LoVo (cell line): ENCODE measurements at regions not wholly inside any gene's neighbourhood (a gene's known extent, or its start where the extent isn't known, plus 50 kb on each side); places are given as distances from the start of the nearest gene placed in this dataset.

Experiments
- DNase-seq: peaks from one replicate; pipeline ENCODE4 v3.0.0-alpha.2; 2016; ENCODE audit warnings: low spot score

GRCh38 chr9:127553793-127554192 is 58.3 kb upstream of the STXBP1 start:
- DNase-seq, result no peak

GRCh38 chr9:127554966-127555839 is 56.9 kb upstream of the STXBP1 start:
- DNase-seq, result no peak

GRCh38 chr9:127555840-127556820 is 55.9 kb upstream of the STXBP1 start:
- DNase-seq, result peak; percentile 47

GRCh38 chr9:127556871-127557270 is 55.2 kb upstream of the STXBP1 start:
- DNase-seq, result no peak

- no peak for DNase-seq
Observed at GRCh38 chr9:127557466-127557869, 54.6 kb upstream of the STXBP1 start.

GRCh38 chr9:127557998-127558546 is 54.0 kb upstream of the STXBP1 start:
- DNase-seq, result no peak

GRCh38 chr9:127558581-127559246 is 53.4 kb upstream of the STXBP1 start:
- no peak for DNase-seq

GRCh38 chr9:127559247-127559680 is 52.8 kb upstream of the STXBP1 start:
- DNase-seq, result no peak

- DNase-seq, result peak; percentile 95
Observed at GRCh38 chr9:127561491-127562278, 50.4 kb upstream of the STXBP1 start.
